K562 (cell line): ENCODE measurements at regions not wholly inside any gene's neighbourhood (a gene's known extent, or its start where the extent isn't known, plus 50 kb on each side); places are given as distances from the start of the nearest gene placed in this dataset.

Experiments
- ATAC-seq: fragments of 200-7000 bp; cut with Tn5 transposase; 3 replicates; pipeline ENCODE4 v1.9.1; 2020; ENCODE audit warnings: moderate library complexity
- BruUV-seq: library from RNA; stranded (reverse); fragments of 400-500 nt; replicated peaks from 2 replicates; lab custom pipeline; 2021; lab: Mats Ljungman, UMichigan
- CTCF ChIA-PET: fragments of 300-600 bp; formaldehyde crosslinking; extraction: SDS; loops from one replicate; lab custom pipeline; 2021; ENCODE audit warnings: low intra/inter-chr PET ratio; lab: Yijun Ruan, JAX
- POLR2A ChIA-PET: fragments of 300-600, 350-650 bp; sonication (Branson Sonifier 250); formaldehyde crosslinking; extraction: SDS; loops from one replicate; lab custom pipeline; 2021; ENCODE audit warnings: antibody characterized with exemption, inconsistent platforms; lab: Yijun Ruan, JAX
- DNase-seq, 4 experiments: peaks; one replicate each; pipeline versions ENCODE4 v3.0.0 to v3.0.0-alpha.2; 2011 to 2018; ENCODE audit warnings: low spot score in 3 of 4, mixed read lengths in 3 of 4; ENCODE audit errors: extremely low read depth in 1 of 4
- FAIRE-seq: peaks from 2 replicates; lab custom pipeline; 2011; peaks lifted over from hg19 to GRCh38; lab: Jason Lieb, UNC
- H2AFZ ChIP-seq: 2 replicates; pipeline ENCODE4 v1.6.0; 2011; ENCODE audit warnings: low read depth, low read length, control low read depth, inconsistent platforms
- H3K27ac ChIP-seq: fragments of 200-600 bp; 3 replicates; pipeline ENCODE4 v1.8.0; 2011; ENCODE audit warnings: low read depth, mild to moderate bottlenecking, control low read depth, inconsistent platforms, low read length, moderate library complexity, mixed read lengths; ENCODE audit errors: extremely low read depth
- H3K27me3 ChIP-seq, 2 experiments: fragments of 300-600 bp in 1 of 2; 2 replicates in 1 of 2; 3 replicates in 1 of 2; pipeline versions ENCODE4 v1.6.0 to v1.8.0; 2011; ENCODE audit warnings: inconsistent platforms in 2 of 2, low read length in 2 of 2, mild to moderate bottlenecking in 1 of 2, mixed read lengths in 1 of 2, moderate library complexity in 1 of 2; ENCODE audit not compliant: control insufficient read depth in 2 of 2, insufficient read depth in 2 of 2
- H3K36me3 ChIP-seq: fragments of 300-600 bp; 3 replicates; pipeline ENCODE4 v1.8.0; 2011; ENCODE audit warnings: mild to moderate bottlenecking, low read length, inconsistent platforms; ENCODE audit not compliant: control insufficient read depth, insufficient read depth
- H3K4me1 ChIP-seq, 2 experiments: fragments of 200-600 bp in 1 of 2; replicated peaks in 1 of 2; 2 replicates in 1 of 2; 3 replicates in 1 of 2; pipeline versions ENCODE4 v1.5.1 to v1.8.0; 2011; ENCODE audit warnings: inconsistent platforms in 2 of 2, low read length in 2 of 2, mild to moderate bottlenecking in 1 of 2, mixed read lengths in 1 of 2, moderate library complexity in 1 of 2; ENCODE audit not compliant: control insufficient read depth in 2 of 2, insufficient read depth in 2 of 2
- H3K4me2 ChIP-seq: 2 replicates; pipeline ENCODE4 v1.6.1; 2011; ENCODE audit warnings: low read length, control low read depth, inconsistent platforms, mixed read lengths; ENCODE audit not compliant: insufficient read depth
- H3K4me3 ChIP-seq: fragments of 200-600 bp; sonication (generic), shearing (Covaris generic); 2 replicates; pipeline ENCODE4 v1.5.1; 2016; ENCODE audit warnings: control low read depth, inconsistent platforms
- H3K79me2 ChIP-seq: fragments of 200-600 bp; 3 replicates; pipeline ENCODE4 v1.8.0; 2011; ENCODE audit warnings: low read length, inconsistent platforms; ENCODE audit not compliant: control insufficient read depth, insufficient read depth
- H3K9ac ChIP-seq, 2 experiments: 2 replicates each; pipeline versions ENCODE4 v1.6.0 to v1.6.1; 2011; ENCODE audit warnings: low read depth in 2 of 2, low read length in 2 of 2, control low read depth in 1 of 2, inconsistent platforms in 1 of 2, mild to moderate bottlenecking in 1 of 2, mixed read lengths in 1 of 2; ENCODE audit not compliant: insufficient read depth in 1 of 2
- H3K9me1 ChIP-seq: one replicate; pipeline ENCODE4 v1.6.0; 2011; ENCODE audit warnings: inconsistent platforms, mild to moderate bottlenecking, low read length, moderate library complexity; ENCODE audit not compliant: control insufficient read depth, insufficient read depth
- H3K9me3 ChIP-seq: replicated peaks from 2 replicates; pipeline ENCODE4 v1.5.1; 2011; ENCODE audit warnings: low read depth, low read length, inconsistent platforms; ENCODE audit not compliant: control insufficient read depth, insufficient read depth
- H4K20me1 ChIP-seq: replicated peaks from 2 replicates; pipeline ENCODE4 v1.6.1; 2011; ENCODE audit warnings: low read length, inconsistent platforms, mixed read lengths; ENCODE audit not compliant: control insufficient read depth, insufficient read depth
- CBFA2T2 ChIP-seq: fragments of 450-650 bp; conservative IDR thresholded peaks from 2 replicates; pipeline ENCODE4 v1.6.1; 2017; ENCODE audit warnings: mild to moderate bottlenecking
- CSDE1 ChIP-seq, 2 experiments: fragments of 450-650 bp; IDR thresholded peaks; 2 replicates each; pipeline ENCODE4 v1.6.1; 2016; ENCODE audit warnings: mild to moderate bottlenecking in 1 of 2
- DEAF1 ChIP-seq: fragments of 450-650 bp; formaldehyde crosslinking; IDR thresholded peaks from 2 replicates; pipeline ENCODE4 v1.4.0; 2020; ENCODE audit warnings: mild to moderate bottlenecking, moderate library complexity
- HMG20A ChIP-seq: fragments of 450-650 bp; formaldehyde crosslinking; conservative IDR thresholded peaks from 2 replicates; pipeline ENCODE4 v1.4.0; 2020; ENCODE audit warnings: mild to moderate bottlenecking, mixed read lengths
- PATZ1 ChIP-seq: fragments of 250-450 bp; sonication (Bioruptor Pico); IDR thresholded peaks from 2 replicates; pipeline ENCODE4 v1.5.0; 2020; ENCODE audit warnings: mild to moderate bottlenecking, borderline replicate concordance
- PCBP1 ChIP-seq: fragments of 200-400 bp; formaldehyde crosslinking; IDR thresholded peaks from 2 replicates; pipeline ENCODE4 v1.6.1; 2018; ENCODE audit warnings: mild to moderate bottlenecking, low read depth, low read length; ENCODE audit not compliant: poor library complexity, severe bottlenecking
- PHF20 ChIP-seq: fragments of 450-650 bp; IDR thresholded peaks from 2 replicates; pipeline ENCODE4 v1.6.1; 2018; ENCODE audit not compliant: partially characterized antibody
- PRMT5 ChIP-seq: sonication (generic); formaldehyde crosslinking; IDR thresholded peaks from 2 replicates; pipeline ENCODE4 v1.5.0; 2020; ENCODE audit warnings: missing genetic modification reagents
- RBM15 ChIP-seq: fragments of 200-400 bp; formaldehyde crosslinking; IDR thresholded peaks from 2 replicates; pipeline ENCODE4 v1.6.1; 2018; ENCODE audit warnings: mild to moderate bottlenecking, low read length, moderate library complexity; ENCODE audit not compliant: insufficient read depth
- RREB1 ChIP-seq: fragments of 250-450 bp; sonication (Bioruptor Pico); IDR thresholded peaks from 2 replicates; pipeline ENCODE4 v1.4.0; 2020
- SMARCA4 ChIP-seq: fragments of 450-650 bp; IDR thresholded peaks from 2 replicates; pipeline ENCODE4 v1.6.1; 2016
- TRIM28 ChIP-seq: fragments of 450-650 bp; IDR thresholded peaks from 2 replicates; pipeline ENCODE4 v1.6.1; 2017
- ZNF212 ChIP-seq: fragments of 450-650 bp; formaldehyde crosslinking; IDR thresholded peaks from 2 replicates; pipeline ENCODE4 v1.4.0; 2020; ENCODE audit warnings: mild to moderate bottlenecking
- ZNF561 ChIP-seq: fragments of 450-650 bp; formaldehyde crosslinking; conservative IDR thresholded peaks from 2 replicates; pipeline ENCODE4 v1.4.0; 2020; ENCODE audit warnings: mild to moderate bottlenecking, moderate library complexity
- WGBS: fragments of 100-300 bp; shearing (Covaris generic); methylation state at CpG from one replicate; pipeline ENCODE4 v1.1.6; 2016; ENCODE audit warnings: low coverage, mixed read lengths; ENCODE audit not compliant: insufficient coverage; ENCODE audit errors: missing lambda C conversion rate; 5-methylcytosine and 5-hydroxymethylcytosine counted together
- in situ Hi-C: fragments of 300-500 bp; cut with MboI; formaldehyde crosslinking; loops from 4 replicates; pipeline ENCODE4 v1.15.0; 2018; ENCODE audit warnings: inconsistent platforms, mixed read lengths
- intact Hi-C: fragments of 100-400 bp; cut with micrococcal nuclease; formaldehyde crosslinking; loops from 2 replicates; pipeline ENCODE4 v1.14.2; 2022

GRCh38 chr12:127723251-127723650 lies 543.7 kb upstream of the TMEM132C start:
- in situ Hi-C loops, result no loop called here
- Histone ChIP-seq H3K4me2 (no peak overlapping the region), H3K27ac (no peak overlapping the region), H3K27me3 (no peaks in the 10 kb centered on the region), H3K4me3 (no peak overlapping the region), H3K79me2 (no peaks in the 10 kb centered on the region), H3K36me3 (no peaks in the 10 kb centered on the region), H3K9me1 (no peaks in the 10 kb centered on the region), H3K4me1 (no peaks in the 10 kb centered on the region), H3K9me3 (no peaks in the 10 kb centered on the region), H4K20me1 (no peaks in the 10 kb centered on the region), H3K9ac (no peak overlapping the region), H2AFZ (no peak overlapping the region)
- POLR2A ChIA-PET, result no interaction called here
- intact Hi-C loops, result no loop called here
- DNase-seq (no peak), ATAC-seq (no peak), FAIRE-seq (no peak)
- WGBS, result 0% methylated on average over 4 of the region's 4 CpGs
- CTCF ChIA-PET, result no interaction called here
- no TSS peak for BruUV-seq
- TF ChIP-seq PHF20, result no peak
- TF ChIP-seq ZNF561 (CRISPR knock-in tag), result no peak
- TF ChIP-seq CBFA2T2, result 0 out of 2 replicates have a peak, but pooled peaks have one; percentile 5
- no peak for TF ChIP-seq ZNF212 (CRISPR knock-in tag)
- TF ChIP-seq PCBP1, result no peak
- no peak for TF ChIP-seq CSDE1 (IDR thresholded peaks at IDR 0.05)
- no peak for TF ChIP-seq TRIM28
- no peak for TF ChIP-seq RBM15
- TF ChIP-seq RREB1 (CRISPR knock-in tag), result no peak
- no peak for TF ChIP-seq PATZ1 (CRISPR knock-in tag)
- no peak for TF ChIP-seq PRMT5
- TF ChIP-seq HMG20A (CRISPR knock-in tag), result no peak
- TF ChIP-seq DEAF1 (CRISPR knock-in tag), result no peak
- TF ChIP-seq SMARCA4, result no peak
